Loucy (cell line): ENCODE measurements at regions not wholly inside any gene's neighbourhood (a gene's known extent, or its start where the extent isn't known, plus 50 kb on each side); places are given as distances from the start of the nearest gene placed in this dataset.

Source experiments
- H2AFZ ChIP-seq: fragments of 200-600 bp; sonication (generic); 2 replicates; pipeline ENCODE4 v1.6.0; 2016; ENCODE audit warnings: antibody characterized with exemption, mild to moderate bottlenecking, low read length, moderate library complexity
- H3F3A ChIP-seq: fragments of 200-600 bp; 2 replicates; pipeline ENCODE4 v1.6.0; 2016; ENCODE audit warnings: antibody characterized with exemption, low read depth, mild to moderate bottlenecking
- H3K27me3 ChIP-seq: fragments of 200-600 bp; sonication (generic); 2 replicates; pipeline ENCODE4 v1.6.1; 2014; ENCODE audit warnings: low read length, mild to moderate bottlenecking; ENCODE audit not compliant: insufficient read depth, poor library complexity, severe bottlenecking
- H3K36me3 ChIP-seq: fragments of 200-600 bp; sonication (generic); 2 replicates; pipeline ENCODE4 v1.6.1; 2016; ENCODE audit warnings: low read length; ENCODE audit not compliant: insufficient read depth
- H3K4me1 ChIP-seq: fragments of 200-600 bp; sonication (generic); 2 replicates; pipeline ENCODE4 v1.5.1; 2014; ENCODE audit warnings: low read length, mild to moderate bottlenecking; ENCODE audit not compliant: insufficient read depth, poor library complexity, severe bottlenecking
- H3K4me2 ChIP-seq: fragments of 200-600 bp; sonication (generic); 2 replicates; pipeline ENCODE4 v1.6.0; 2014; ENCODE audit warnings: antibody characterized with exemption, low read length, low read depth, mild to moderate bottlenecking; ENCODE audit not compliant: poor library complexity, severe bottlenecking
- H3K4me3 ChIP-seq: fragments of 200-600 bp; sonication (generic); 2 replicates; pipeline ENCODE4 v1.5.1; 2014; ENCODE audit warnings: low read length, mild to moderate bottlenecking, mixed read lengths; ENCODE audit not compliant: poor library complexity, severe bottlenecking
- H3K79me2 ChIP-seq: fragments of 200-600 bp; sonication (generic); 2 replicates; pipeline ENCODE4 v1.6.1; 2014; ENCODE audit warnings: low read length; ENCODE audit not compliant: insufficient read depth
- H3K9ac ChIP-seq: fragments of 200-600 bp; sonication (generic); 2 replicates; pipeline ENCODE4 v1.6.0; 2014; ENCODE audit warnings: mild to moderate bottlenecking, low read depth, low read length, moderate library complexity; ENCODE audit not compliant: poor library complexity, severe bottlenecking
- H3K9me2 ChIP-seq: fragments of 200-600 bp; sonication (generic); replicated peaks from 2 replicates; pipeline ENCODE4 v1.6.1; 2016; ENCODE audit warnings: low read depth, low read length, mixed read lengths
- H3K9me3 ChIP-seq: fragments of 200-600 bp; sonication (generic); 2 replicates; pipeline ENCODE4 v1.6.1; 2014; ENCODE audit warnings: mild to moderate bottlenecking, antibody characterized with exemption, low read length, low read depth; ENCODE audit not compliant: insufficient read depth
- H4K20me1 ChIP-seq: fragments of 200-600 bp; sonication (generic); 2 replicates; pipeline ENCODE4 v1.6.0; 2014; ENCODE audit warnings: antibody characterized with exemption, low read length, mild to moderate bottlenecking; ENCODE audit not compliant: insufficient read depth, poor library complexity, severe bottlenecking
- EZH2phosphoT487 ChIP-seq: fragments of 200-600 bp; IDR thresholded peaks from 2 replicates; pipeline ENCODE4 v1.6.1; 2018; ENCODE audit warnings: antibody characterized with exemption, mild to moderate bottlenecking, moderate library complexity, borderline replicate concordance
- TF ChIP-seq, protein P1 (sequence below): fragments of 200-600 bp; sonication (generic); conservative IDR thresholded peaks from 2 replicates; pipeline ENCODE4 v1.5.1; 2014; ENCODE audit warnings: mild to moderate bottlenecking, antibody characterized with exemption, low read length

DNA sequence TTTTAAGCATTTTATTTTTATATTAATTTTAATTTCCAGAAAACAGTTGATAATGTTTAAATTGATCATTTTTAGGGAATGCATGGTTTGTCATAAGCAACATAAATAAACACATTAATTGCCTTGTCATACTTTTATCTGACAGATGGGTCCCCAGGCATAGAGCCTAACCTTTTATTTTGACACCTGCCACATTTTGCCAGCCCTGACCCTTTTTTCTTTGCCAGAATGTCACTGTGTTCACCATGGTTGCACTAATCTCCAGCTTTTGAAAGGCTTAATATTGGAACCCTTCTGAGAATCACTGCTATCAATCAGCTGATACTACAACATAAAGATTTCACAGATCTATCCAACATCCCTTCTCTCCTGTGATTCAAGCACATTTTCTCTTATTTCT is 56.0 kb upstream of the DPYD start:
- Histone ChIP-seq H3K9ac (no peak overlapping the region), H3K36me3 (no peaks in the 10 kb centered on the region), H3K27me3 (no peaks in the 10 kb centered on the region), H4K20me1 (no peaks in the 10 kb centered on the region), H3K9me2 (no peaks in the 10 kb centered on the region), H3K9me3 (no peaks in the 10 kb centered on the region), H2AFZ (no peak overlapping the region; the same call in 1 of the 2 replicates), H3K79me2 (no peaks in the 10 kb centered on the region), H3F3A (no peaks in the 10 kb centered on the region), H3K4me3 (no peak overlapping the region), H3K4me2 (no peak overlapping the region), H3K4me1 (no peaks in the 10 kb centered on the region)
- no peak for TF ChIP-seq EZH2phosphoT487
- TF ChIP-seq, protein P1, sequence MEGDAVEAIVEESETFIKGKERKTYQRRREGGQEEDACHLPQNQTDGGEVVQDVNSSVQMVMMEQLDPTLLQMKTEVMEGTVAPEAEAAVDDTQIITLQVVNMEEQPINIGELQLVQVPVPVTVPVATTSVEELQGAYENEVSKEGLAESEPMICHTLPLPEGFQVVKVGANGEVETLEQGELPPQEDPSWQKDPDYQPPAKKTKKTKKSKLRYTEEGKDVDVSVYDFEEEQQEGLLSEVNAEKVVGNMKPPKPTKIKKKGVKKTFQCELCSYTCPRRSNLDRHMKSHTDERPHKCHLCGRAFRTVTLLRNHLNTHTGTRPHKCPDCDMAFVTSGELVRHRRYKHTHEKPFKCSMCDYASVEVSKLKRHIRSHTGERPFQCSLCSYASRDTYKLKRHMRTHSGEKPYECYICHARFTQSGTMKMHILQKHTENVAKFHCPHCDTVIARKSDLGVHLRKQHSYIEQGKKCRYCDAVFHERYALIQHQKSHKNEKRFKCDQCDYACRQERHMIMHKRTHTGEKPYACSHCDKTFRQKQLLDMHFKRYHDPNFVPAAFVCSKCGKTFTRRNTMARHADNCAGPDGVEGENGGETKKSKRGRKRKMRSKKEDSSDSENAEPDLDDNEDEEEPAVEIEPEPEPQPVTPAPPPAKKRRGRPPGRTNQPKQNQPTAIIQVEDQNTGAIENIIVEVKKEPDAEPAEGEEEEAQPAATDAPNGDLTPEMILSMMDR = no peak
